ENCODE measurements at regions not wholly inside any gene's neighbourhood (a gene's known extent, or its start where the extent isn't known, plus 50 kb on each side); places are given as distances from the start of the nearest gene placed in this dataset.
A peak's percentile ranks its signal among the peaks of the same experiment; 100 is the strongest.

DNA sequence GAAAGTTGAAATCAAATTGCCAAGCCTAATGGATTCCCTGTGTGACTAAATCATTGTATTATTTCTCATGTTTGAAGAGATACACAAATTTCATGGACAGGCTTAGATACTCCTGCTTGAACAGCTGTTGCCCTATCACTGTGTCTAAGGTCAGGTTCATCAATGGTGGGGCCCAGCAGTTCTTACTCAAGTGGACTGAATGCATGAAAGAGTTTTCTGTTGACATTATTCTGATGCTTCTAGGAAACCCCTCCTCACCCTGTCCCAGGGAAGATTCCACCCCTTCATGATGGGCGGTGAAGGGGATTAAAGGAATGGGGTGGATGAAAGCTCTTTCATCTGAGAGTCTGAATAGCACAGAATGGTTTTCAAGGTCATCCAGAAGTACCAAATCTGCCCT lies 148.8 kb downstream of the INO80D start:
- H3K4me1 ChIP-seq (ENCODE audit: control insufficient read depth, insufficient read depth, low read length) = no peaks in the 10 kb centered on the region
- 98% methylated on average over 1 of the region's 1 CpG for WGBS
- intact Hi-C loops (cut with DNase I) = no loop called here

DNA sequence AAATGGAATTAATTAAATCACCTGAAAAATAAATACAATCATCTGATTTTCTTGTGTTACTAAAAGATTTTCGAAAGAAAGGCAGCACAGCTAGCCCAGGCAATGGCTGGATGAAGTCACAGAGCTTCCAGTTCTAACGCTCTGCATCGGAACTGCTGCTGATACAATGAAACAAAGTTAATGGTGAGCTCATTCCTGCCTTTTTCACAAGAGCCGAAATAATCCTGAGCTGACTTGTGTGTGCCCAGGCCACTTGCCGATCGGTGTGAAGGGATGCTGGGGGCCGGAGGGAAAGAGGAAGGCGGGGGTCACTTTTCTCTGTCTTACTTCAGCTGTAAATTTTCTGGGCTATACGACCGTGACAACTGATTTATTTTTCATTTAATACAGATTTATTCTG lies 149.5 kb downstream of the INO80D start:
- Histone ChIP-seq H3K4me3 (ENCODE audit: low read length) (no peak overlapping the region), H3K27me3 (ENCODE audit: control insufficient read depth, insufficient read depth) (no peaks in the 10 kb centered on the region), H3K9me3 (ENCODE audit: control insufficient read depth, low read length) (no peaks in the 10 kb centered on the region), H3K4me1 (ENCODE audit: control insufficient read depth, insufficient read depth, low read length) (no peaks in the 10 kb centered on the region), H3K27ac (ENCODE audit: low read length) (no peak overlapping the region)
- 68% methylated on average over 10 of the region's 10 CpGs for WGBS
- DNase-seq (no peak), ATAC-seq (no peak)
- intact Hi-C loops (cut with DNase I) = no loop called here

More for the DNA sequence above, 148.8 kb downstream of the INO80D start:
- Histone ChIP-seq H3K4me3 (ENCODE audit: low read length) (no peak overlapping the region), H3K9me3 (ENCODE audit: control insufficient read depth, low read length) (no peaks in the 10 kb centered on the region), H3K27me3 (ENCODE audit: control insufficient read depth, insufficient read depth) (no peaks in the 10 kb centered on the region), H3K27ac (ENCODE audit: low read length) (no peak overlapping the region)
- no peak for DNase-seq
- no peak for ATAC-seq

DNA sequence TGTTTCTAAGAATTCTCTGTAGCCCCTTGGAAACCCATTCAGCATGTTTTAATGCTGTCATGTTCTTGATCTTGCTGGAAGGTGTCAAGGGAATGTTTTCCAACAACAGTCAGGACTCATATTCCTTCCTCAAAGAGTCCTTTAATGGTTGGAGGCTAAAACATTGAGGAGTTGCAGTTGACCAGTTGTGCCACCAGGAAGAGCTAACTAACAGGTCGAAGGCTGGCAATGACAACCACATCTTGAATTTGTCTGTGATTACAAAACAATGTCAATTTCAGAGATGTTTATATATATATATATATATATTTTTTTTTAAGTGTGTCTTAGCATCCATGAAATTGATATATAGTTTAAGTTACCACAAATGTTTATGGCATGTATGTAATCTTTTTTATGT lies 151.5 kb downstream of the INO80D start:
- intact Hi-C loops (cut with DNase I) = no loop called here
- Histone ChIP-seq H3K4me1 (ENCODE audit: control insufficient read depth, insufficient read depth, low read length) (no peaks in the 10 kb centered on the region), H3K9me3 (ENCODE audit: control insufficient read depth, low read length) (no peaks in the 10 kb centered on the region), H3K27ac (ENCODE audit: low read length) (no peak overlapping the region), H3K4me3 (ENCODE audit: low read length) (no peak overlapping the region), H3K27me3 (ENCODE audit: control insufficient read depth, insufficient read depth) (no peaks in the 10 kb centered on the region)
- ATAC-seq (no peak), DNase-seq (no peak)
- 85% methylated on average over 1 of the region's 1 CpG for WGBS

DNA sequence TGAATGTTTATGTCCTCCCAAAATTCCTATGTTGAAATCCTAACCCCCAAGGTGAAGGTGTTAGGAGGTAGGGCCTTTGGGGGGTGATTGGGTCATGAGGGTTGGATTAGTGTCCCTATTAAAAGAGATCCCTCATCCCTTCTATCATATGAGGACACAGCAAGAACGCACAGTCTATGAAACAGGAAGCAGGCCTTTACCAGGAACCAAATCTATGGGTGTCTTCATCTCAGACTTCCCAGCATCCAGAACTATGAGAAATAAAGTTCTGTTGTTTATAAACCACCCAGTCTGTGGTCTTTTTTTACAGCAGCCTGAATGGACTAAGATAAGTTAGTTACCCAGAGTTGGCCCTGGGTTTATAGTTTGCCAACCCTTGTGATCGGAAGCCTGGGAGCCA lies 153.1 kb downstream of the INO80D start:
- Histone ChIP-seq H3K27me3 (ENCODE audit: control insufficient read depth, insufficient read depth) (no peaks in the 10 kb centered on the region), H3K4me3 (ENCODE audit: low read length) (no peak overlapping the region), H3K4me1 (ENCODE audit: control insufficient read depth, insufficient read depth, low read length) (no peaks in the 10 kb centered on the region), H3K9me3 (ENCODE audit: control insufficient read depth, low read length) (no peaks in the 10 kb centered on the region), H3K27ac (ENCODE audit: low read length) (no peak overlapping the region)
- 82% methylated on average over 2 of the region's 2 CpGs for WGBS
- DNase-seq (no peak), ATAC-seq (no peak)
- intact Hi-C loops (cut with DNase I) = no loop called here

DNA sequence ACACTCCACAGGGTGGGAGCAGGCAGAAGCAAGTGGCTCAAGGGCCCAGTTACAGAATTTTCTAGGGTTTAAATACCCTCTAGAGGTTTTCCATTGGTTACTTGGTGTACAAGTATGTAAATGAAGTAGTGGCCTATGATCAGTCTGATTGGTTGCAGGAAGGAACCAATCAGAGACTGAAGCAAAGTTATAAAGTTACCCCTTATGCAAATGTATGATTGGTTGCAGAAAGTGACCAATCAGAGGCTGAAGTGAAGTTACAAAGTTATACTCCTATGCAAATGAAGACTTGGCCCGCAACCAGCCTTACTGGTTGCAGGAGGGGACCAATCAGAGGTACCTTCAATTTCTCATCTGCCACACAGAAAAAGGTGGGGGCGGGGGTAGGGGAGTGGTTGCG lies 154.6 kb downstream of the INO80D start:
- no peak overlapping the region for H3K27ac ChIP-seq (ENCODE audit: low read length)
- ATAC-seq = no peak
- intact Hi-C loops (cut with DNase I) = no loop called here
- no peaks in the 10 kb centered on the region for H3K4me1 ChIP-seq (ENCODE audit: control insufficient read depth, insufficient read depth, low read length)
- no peak for DNase-seq
- no peaks in the 10 kb centered on the region for H3K27me3 ChIP-seq (ENCODE audit: control insufficient read depth, insufficient read depth)
- no peaks in the 10 kb centered on the region for H3K9me3 ChIP-seq (ENCODE audit: control insufficient read depth, low read length)
- WGBS = 98% methylated on average over 3 of the region's 3 CpGs
- no peak overlapping the region for H3K4me3 ChIP-seq (ENCODE audit: low read length)

DNA sequence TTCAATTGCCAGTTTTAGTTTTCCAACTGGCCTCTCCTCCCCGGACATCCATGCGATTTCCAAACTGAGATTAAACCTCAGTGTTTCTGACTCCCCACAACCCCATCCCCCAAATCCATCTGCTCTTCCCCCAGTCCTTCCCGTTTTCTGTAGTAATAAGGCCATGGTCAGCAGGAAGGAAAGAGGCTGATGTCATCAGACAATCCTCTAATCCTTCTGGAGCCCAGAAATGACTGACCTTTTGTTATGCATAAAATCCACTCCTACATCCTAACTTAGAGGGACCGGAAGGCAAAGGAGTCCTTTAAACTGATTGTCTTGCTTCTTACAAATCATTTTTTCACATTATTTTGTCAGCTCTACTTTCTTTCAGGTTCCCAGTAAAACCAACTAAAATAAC lies 155.8 kb downstream of the INO80D start:
- Histone ChIP-seq H3K4me1 (ENCODE audit: control insufficient read depth, insufficient read depth, low read length) (no peaks in the 10 kb centered on the region), H3K27me3 (ENCODE audit: control insufficient read depth, insufficient read depth) (no peaks in the 10 kb centered on the region), H3K27ac (ENCODE audit: low read length) (no peak overlapping the region), H3K9me3 (ENCODE audit: control insufficient read depth, low read length) (no peaks in the 10 kb centered on the region), H3K4me3 (ENCODE audit: low read length) (no peak overlapping the region)
- no peak for DNase-seq
- ATAC-seq = peak; percentile 59 to 66
- WGBS = 33% methylated on average over 4 of the region's 4 CpGs
- intact Hi-C loops (cut with DNase I) = no loop called here

DNA sequence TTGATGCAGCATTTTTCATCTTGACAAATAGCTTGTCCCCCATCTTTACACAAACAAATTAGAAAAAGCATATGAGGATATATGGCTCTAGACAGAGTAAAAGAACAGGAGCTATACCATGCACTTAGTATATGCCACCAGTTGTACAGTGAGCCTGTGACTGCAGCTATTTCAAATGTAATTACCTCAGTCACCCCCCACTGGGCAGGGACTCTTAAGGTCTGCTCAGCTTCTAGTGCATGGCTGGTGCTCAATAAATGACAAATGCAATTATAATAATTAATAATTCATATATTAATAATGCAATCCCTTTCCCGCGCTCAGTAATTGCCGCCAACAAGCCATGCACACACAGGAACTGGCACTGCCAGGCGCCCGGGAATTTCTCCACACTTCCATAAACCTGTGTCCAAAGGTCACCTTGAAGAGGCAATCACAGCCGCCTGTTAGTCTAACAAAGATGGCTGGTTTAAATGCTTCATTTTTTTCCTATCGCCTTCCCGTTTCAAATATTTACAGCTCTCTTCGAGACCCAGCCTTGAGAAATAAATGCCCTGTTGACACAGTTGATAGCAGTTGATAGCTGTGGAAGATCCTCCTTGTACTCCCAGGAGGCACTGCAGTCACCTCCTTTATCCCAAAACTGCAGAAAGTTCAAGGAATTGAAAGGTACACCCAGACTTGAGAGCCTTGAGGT lies 156.6 kb downstream of the INO80D start:
- Histone ChIP-seq H3K4me3 (ENCODE audit: low read length) (no peak overlapping the region), H3K9me3 (ENCODE audit: control insufficient read depth, low read length) (no peaks in the 10 kb centered on the region), H3K27ac (ENCODE audit: low read length) (no peak overlapping the region), H3K4me1 (ENCODE audit: control insufficient read depth, insufficient read depth, low read length) (no peaks in the 10 kb centered on the region), H3K27me3 (ENCODE audit: control insufficient read depth, insufficient read depth) (no peaks in the 10 kb centered on the region)
- no peak for ATAC-seq
- no peak for DNase-seq
- intact Hi-C loops (cut with DNase I) = loop anchor here (5.0 to 10.0 kb wide), 3 partner anchors 155 to 247 kb away; partner anchors contain the start of gene NRP2 (in 1 of the 4)
- 92% methylated on average over 9 of the region's 9 CpGs for WGBS

DNA sequence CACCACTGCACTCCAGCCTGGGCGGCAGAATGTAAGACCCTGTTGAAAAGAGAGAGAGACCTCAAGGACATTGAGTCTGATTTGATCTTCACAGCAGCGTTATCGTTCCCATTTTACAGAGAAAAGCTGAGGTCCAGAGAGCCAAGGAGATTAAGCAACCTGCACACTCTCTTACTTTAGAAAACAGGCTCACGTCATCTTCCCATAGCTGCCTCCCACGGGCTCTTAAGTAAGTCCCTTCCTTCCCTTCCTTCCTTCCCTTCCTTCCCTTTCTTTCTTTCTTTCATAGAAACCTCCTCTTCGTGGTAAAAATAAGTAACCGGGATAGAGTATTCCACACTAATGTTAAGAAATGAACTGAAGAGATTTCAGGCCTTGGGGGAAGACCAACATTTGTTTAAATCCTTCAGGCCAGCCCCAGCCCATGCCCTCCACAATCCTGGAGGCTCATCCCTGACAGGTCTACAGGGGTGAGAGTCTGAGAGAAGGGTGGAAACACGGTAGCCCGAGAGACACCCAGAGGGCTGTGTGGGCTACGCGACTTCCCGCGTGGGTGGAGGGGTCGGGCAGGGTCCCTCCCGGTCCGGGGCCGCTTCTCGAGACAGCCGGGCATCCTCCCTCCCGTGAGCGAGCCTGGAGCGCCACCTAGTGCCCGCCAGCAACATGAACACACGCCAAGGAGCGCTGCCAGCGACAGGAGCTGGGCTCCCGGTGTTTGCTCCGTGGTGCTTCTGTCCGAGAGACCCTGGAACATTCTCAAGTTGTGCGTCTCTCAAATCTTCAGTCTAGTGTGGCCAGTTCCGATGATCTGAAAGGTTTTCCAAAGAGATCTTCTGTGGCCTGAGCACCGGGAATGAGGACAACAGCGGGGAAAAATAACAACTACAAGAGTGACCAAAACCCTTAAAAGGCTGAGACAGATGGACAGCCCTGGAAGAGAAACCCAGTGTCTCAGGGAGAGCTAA lies 160.3 kb downstream of the INO80D start:
- intact Hi-C loops (cut with DNase I) = loop anchor here (5.0 to 10.0 kb wide), 3 partner anchors 151 to 243 kb away; partner anchors contain the start of gene NRP2 (in 1 of the 4)
- Histone ChIP-seq H3K4me3 (ENCODE audit: low read length) (peak overlapping the region; percentile 15), H3K4me1 (ENCODE audit: control insufficient read depth, insufficient read depth, low read length) (no peaks in the 10 kb centered on the region), H3K27ac (ENCODE audit: low read length) (no peak overlapping the region), H3K9me3 (ENCODE audit: control insufficient read depth, low read length) (no peaks in the 10 kb centered on the region), H3K27me3 (ENCODE audit: control insufficient read depth, insufficient read depth) (no peaks in the 10 kb centered on the region)
- peak; percentile 89 to 92 for ATAC-seq
- 12% methylated on average over 33 of the region's 33 CpGs for WGBS
- DNase-seq = peak; percentile 80 to 92 (median 91)

DNA sequence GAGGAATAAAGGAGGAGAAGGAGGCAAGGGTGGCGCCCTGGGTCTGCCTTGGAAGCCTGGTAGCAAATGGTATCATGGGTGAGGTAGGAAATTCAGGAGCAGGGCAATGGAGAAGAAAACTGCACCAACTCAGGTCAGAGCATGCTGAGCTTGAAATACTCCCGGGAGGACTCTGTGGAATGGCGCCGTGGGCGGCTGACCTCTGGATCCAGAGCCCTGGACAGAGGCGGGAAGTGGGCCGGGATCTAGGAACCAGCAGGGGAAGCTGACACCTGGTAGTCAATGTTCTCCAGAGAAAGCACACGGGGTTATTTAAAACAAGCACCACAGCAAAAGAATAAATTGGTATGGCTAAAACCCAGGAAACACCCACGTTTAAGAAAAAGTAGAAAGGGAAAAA lies 161.3 kb downstream of the INO80D start:
- H3K9me3 ChIP-seq (ENCODE audit: control insufficient read depth, low read length) = no peaks in the 10 kb centered on the region
- intact Hi-C loops (cut with DNase I) = loop anchor here (5.0 to 10.0 kb wide), 4 partner anchors 147 to 242 kb away; partner anchors contain the start of gene NRP2 (in 1 of the 4)
- H3K27ac ChIP-seq (ENCODE audit: low read length) = no peak overlapping the region
- H3K4me3 ChIP-seq (ENCODE audit: low read length) = no peak overlapping the region
- H3K4me1 ChIP-seq (ENCODE audit: control insufficient read depth, insufficient read depth, low read length) = no peaks in the 10 kb centered on the region
- WGBS = 82% methylated on average over 9 of the region's 9 CpGs
- DNase-seq (peak in 1 of 3 donors; percentile 40), ATAC-seq (no peak)
- no peaks in the 10 kb centered on the region for H3K27me3 ChIP-seq (ENCODE audit: control insufficient read depth, insufficient read depth)

DNA sequence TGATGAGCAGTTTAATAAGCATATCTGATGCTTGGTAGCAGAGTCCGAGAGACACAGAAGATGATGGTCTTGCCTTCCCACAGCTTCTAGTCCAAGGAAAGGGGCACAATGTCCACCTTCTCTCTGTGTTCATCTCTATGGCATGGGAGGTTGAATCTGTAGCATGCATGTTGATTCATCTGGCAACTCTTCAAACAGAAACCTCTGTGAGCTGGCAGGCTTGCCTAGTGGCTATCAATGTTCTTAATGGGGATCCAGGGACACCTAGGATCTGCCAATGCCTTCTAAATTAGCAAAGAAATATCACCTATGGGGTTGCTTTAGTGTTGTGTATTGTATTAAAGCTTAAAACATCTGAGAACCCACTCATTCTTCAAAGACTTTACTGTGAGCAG lies 170.8 kb downstream of the INO80D start:
- Histone ChIP-seq H3K9me3 (ENCODE audit: control insufficient read depth, low read length) (no peaks in the 10 kb centered on the region), H3K27ac (ENCODE audit: low read length) (no peak overlapping the region), H3K4me3 (ENCODE audit: low read length) (no peak overlapping the region), H3K27me3 (ENCODE audit: control insufficient read depth, insufficient read depth) (no peaks in the 10 kb centered on the region), H3K4me1 (ENCODE audit: control insufficient read depth, insufficient read depth, low read length) (peaks cover 2% of the 10 kb centered on the region)
- intact Hi-C loops (cut with DNase I) = no loop called here
- WGBS = 81% methylated on average over 1 of the region's 1 CpG
- DNase-seq (no peak), ATAC-seq (peak in 1 of 2 donors; percentile 47)

Data from right cardiac atrium (tissue), 5 donors.